GM19035 (cell line): ENCODE measurements at regions not wholly inside any gene's neighbourhood (a gene's known extent, or its start where the extent isn't known, plus 50 kb on each side); places are given as distances from the start of the nearest gene placed in this dataset.

Experiments used
- ATAC-seq: cut with Tn5 transposase; IDR thresholded peaks from one replicate; pipeline ENCODE4 v1.9.1; 2021; ENCODE audit not compliant: unreplicated experiment

DNA sequence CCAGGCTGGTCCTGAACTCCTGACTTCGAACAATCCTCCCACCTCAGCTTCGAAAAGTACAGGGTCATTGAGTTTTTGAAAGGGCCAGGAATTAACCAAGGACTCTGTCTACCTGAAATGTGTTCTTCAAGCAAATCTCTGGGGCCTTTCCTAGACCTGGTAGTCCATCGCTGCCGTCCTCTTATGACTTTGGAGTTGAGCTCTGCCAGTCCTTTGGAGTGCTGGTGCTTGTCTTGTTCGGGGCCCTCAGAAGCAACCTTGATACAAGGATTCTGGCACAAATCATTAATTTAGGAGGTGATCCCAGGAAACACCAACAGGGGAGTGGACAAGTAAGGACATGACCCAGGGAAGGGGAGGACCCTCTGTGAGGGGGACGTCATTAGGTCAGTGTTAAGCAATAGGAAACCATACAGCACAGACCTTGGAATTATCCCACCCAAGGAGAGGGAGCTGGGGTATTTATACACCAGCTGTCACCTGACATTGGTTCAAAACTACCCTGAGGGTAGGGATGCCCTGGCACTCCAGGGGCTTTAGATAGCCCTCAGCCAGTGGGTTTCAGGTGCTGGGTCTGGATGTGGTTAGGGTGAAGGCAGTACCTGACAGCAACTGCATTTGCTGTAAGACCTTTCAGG lies 187.2 kb downstream of the FOXL1 start:
- ATAC-seq: no peak

GRCh38 chr16:86766700-86767099 lies 188.4 kb downstream of the FOXL1 start:
- ATAC-seq: no peak

DNA sequence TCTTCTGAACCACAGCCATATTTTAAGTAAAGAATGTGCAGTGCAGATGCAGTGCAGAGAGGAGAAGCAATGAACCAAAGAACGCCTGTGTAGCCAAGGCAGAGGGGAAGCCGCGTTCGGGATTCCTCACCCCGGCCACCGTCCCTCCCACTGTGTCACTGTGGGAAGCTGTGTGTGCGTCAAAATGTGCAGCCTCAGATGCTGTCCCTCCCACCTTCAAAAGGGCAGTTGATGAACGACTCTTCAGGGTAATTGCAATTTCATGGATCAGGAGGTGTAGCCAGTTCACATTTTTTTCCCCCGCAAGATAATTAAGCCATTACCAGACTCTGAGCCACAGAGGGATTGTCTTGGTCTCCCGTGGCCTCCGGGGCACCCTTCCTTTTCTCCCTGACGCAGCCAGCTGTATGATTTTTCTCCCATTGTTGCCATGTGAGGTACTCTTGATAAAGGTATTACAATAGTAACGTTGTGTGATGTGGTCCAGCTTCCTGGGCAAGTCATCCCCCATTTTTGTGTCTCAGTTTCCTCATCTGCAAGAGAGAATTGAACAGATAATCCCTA lies 190.0 kb downstream of the FOXL1 start:
- no peak for ATAC-seq

DNA sequence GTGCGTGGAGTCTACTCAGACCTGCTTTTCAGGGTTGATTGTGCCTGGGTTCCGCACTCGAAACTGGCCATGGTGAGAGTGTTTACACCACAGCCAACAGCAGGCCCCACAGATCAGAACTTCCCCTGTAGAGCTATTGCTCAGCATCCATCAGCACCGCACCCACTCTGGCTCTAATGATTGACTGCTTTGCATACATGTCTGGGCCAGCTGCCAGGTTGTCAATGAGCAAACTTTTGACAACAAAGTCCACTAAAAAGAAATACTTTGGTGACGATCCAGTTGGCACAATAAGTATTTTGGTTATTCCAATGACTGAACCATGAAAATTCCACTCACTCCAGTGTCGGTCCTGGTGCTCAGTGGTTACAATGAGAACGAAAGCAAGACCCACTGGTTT lies 190.7 kb downstream of the FOXL1 start:
- ATAC-seq: no peak

- no peak for ATAC-seq
These were observed 193.4 kb downstream of the FOXL1 start for GRCh38 chr16:86771506-86772460.

DNA sequence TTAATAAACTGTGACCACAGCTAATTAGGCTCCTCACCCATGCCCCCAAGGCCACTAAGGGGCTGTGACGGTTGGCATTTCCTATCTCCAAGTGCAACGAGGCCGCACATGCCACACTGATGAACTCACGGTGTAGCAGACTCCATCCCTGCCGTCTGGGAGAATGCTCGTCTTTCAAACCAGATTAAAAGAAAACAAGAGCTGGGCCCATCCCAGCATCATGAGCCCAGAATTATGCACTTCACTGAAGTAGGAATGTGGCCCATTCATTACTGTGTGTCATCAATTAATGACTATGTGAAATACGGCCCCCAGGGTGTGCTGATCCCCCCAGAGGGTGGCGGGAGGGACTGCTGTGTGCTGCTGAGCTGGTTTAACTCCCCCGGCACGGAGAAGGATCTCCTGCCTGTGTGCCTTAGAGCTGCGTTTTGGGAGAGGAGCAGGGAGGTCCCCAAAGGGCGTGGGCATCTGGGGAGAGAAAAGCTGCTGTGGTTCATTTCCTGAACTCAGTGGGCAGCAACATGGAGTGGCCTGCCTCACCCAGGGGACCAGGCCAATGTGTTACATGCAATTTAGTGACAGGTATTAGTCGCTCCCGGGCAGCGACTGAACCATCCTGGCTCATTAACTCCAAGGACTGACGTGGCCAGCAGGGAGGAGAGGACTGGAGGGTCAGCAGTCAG lies 194.5 kb downstream of the FOXL1 start:
- no peak for ATAC-seq

- ATAC-seq: no peak
These were observed 195.0 kb downstream of the FOXL1 start for GRCh38 chr16:86773354-86773715.

DNA sequence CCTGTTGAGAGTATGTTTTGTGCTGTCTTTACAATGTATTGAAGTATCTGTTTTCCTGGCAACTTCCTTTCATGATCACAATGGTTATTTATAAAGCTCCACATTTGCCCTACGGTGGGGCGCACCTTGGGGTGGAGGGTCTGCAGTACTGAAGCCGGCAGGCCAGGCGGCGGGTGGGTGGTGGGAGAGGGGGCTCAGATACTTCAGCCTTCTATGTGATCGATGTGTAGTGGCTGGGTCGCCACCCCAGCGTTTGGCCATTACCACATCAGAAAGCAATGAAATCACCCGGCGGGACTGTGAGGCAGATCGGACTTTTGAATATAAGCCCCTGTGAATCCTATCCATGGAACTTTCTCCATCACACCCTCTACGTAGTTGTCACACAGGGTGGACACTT lies 196.6 kb downstream of the FOXL1 start:
- ATAC-seq: no peak

GRCh38 chr16:86775511-86775921 lies 197.2 kb downstream of the FOXL1 start:
- ATAC-seq: no peak

DNA sequence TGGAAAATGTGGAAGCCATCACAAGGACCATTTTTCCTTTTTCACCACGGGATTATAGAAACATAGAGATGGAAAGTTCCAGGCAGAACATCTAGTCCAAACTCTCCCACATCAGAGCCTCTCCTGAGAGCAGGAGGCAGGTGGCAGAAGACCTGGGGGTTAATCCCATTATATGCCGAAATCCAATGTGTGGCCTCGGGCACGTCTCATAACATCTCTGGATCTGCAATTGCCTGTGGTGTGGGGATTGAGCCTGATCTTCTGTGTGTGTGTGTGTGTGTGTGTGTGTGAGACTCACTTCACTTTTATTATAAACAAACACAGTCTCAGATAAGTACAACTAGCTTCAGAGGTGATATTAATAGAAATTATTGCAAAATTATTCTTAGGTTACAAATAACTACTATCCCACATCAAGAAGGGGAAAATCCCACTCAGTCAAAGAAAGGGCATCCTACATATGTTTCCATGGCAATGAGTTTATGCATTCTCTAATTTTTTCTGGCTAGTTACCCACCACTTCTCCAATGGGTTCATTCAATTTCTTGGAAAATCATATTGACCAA lies 199.1 kb downstream of the FOXL1 start:
- ATAC-seq: no peak

DNA sequence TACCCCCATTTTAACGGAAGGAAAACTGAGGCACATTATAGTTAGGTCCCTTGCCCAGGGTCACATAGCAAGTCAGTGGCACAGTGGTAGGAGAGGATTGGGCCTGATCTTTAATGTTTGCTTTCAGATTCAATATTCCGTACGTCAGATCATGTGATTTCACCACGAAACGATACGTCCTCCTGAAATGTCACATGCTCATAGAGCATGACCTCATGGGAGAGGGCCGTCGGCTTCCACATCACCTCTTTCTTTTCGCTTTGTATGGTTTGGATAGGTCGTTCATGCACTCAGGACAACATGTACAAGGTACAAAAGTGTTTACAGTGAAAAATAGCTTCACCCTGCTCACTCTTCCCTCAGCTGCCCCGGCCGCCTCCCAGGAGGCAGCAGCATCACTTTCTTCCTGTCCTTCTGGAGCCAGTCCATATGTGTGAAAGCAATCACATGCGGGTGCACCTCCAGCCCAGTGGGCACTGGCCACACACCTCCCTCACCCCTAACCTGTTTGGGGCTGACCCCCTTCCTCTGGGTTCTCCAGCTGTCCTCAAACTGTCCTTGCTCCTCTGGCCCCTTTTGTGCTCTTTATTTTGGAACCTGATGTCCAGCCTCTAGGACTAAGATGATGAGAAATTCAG lies 199.9 kb downstream of the FOXL1 start:
- no peak for ATAC-seq

DNA sequence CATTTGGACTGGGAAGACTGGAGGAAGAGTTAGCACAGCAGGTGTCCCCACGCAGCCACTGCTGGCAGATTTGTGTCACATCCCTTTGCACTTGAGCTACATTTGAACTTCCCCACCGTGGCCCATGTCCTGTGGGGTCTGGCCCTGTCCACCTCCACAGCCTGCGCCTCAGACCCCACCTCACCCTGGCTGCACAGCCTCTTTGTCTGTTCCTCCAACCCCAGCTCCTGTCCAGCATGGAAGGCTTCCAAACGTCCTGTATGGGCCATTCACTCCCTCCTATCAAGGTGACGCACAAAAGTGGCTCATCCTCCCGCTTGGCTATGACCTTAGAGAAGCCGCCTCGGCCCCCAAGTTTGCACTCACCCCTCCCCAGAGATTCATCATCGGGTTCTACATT lies 200.6 kb downstream of the FOXL1 start:
- no peak for ATAC-seq

GRCh38 chr16:86781046-86781445 lies 202.7 kb downstream of the FOXL1 start:
- no peak for ATAC-seq

GRCh38 chr16:86783636-86784626 lies 205.6 kb downstream of the FOXL1 start:
- no peak for ATAC-seq

- ATAC-seq: no peak
These were observed 208.0 kb downstream of the FOXL1 start for GRCh38 chr16:86786338-86786737.

DNA sequence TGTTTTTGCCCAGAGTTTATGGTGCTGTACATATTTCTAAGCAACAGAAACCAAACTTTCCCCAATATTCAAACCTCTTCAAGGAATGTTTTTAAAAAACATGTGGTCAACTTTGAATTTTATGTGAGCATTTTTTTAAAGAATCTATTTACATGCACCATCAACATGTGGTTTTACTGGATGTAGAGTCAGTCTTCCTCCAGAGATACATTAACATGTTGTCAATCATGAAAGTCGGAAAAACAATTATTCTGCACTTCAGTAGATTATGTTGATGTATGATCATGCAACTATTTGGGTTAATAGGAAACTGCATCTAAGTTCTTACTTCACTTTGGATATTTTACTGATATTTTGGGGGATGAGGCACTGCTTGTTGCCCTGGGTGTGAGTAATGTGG lies 208.6 kb downstream of the FOXL1 start:
- ATAC-seq: no peak

GRCh38 chr16:86787538-86787937 lies 209.2 kb downstream of the FOXL1 start:
- ATAC-seq: no peak

DNA sequence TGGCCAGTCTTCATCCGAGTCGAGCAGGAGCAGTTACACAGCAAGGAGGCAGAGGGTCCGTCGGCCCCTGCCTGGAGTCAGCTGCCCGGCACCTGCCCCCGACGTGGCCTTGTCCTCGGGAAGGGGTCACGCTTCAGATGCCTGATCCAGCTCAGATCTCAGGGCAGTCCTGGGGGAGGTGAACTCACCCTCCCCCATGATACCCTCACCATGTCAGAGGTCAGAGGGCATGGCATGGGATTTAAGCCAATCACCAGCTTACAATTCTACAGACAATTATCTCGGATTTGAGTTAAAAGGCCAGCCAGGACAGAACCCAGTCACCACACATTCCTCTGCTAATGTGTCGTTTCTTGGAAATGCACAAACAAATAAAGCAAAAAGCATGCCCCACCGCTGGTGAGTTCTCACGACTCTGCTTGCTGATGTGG lies 211.3 kb downstream of the FOXL1 start:
- ATAC-seq: no peak

DNA sequence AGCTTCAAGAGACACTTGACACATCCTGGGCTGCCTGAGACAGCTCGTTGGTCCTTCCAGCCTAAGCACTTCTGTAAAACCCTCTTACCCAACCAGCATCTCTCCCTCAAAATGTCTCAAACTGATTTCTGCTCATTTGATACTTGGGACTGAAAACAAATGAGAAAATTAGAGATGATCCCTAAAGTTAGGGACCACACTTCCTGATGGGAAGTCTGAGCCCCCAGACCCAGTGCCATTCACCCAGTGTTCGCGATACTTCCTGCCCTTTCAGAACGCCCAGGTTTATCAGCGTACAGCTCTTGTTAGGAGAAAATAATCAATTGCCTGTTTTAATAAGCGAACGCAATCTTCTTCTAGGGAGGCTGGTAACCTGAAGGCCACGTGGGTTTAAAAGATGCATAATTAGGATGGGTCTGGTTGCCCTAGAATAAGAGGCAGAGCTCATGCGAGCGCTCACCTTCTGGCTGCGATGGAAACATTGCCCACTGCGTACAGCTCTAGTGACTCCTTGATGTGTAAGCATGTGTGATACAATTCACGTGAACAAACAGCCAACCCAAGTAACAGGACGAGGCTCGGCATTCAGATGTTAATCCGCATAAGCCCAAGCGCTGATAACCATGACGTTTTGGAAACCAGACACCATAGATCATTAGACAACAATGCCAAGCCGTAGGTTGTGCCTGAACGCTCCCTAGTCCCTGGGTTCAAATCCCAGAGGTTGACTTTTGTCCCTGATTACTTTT lies 213.1 kb downstream of the FOXL1 start:
- no peak for ATAC-seq
